Nephron (organoid): ENCODE measurements at regions not wholly inside any gene's neighbourhood (a gene's known extent, or its start where the extent isn't known, plus 50 kb on each side); places are given as distances from the start of the nearest gene placed in this dataset.

Experiments used
- H3K27ac Mint-ChIP-seq, 3 experiments: 2 replicates each; pipeline ENCODE4 v1.8.0; 2020; ENCODE audit warnings: mixed read lengths in 3 of 3, mild to moderate bottlenecking in 2 of 3, moderate library complexity in 1 of 3
- H3K27me3 Mint-ChIP-seq: 2 replicates; pipeline ENCODE4 v1.8.0; 2021; ENCODE audit warnings: low read depth, mild to moderate bottlenecking, moderate library complexity, mixed read lengths
- H3K36me3 Mint-ChIP-seq: 2 replicates; pipeline ENCODE4 v1.8.0; 2020; ENCODE audit warnings: low read depth, mixed read lengths
- H3K4me1 Mint-ChIP-seq: 2 replicates; pipeline ENCODE4 v1.8.0; 2020; ENCODE audit warnings: mixed read lengths
- H3K4me3 Mint-ChIP-seq, 3 experiments: 2 replicates each; pipeline ENCODE4 v1.8.0; 2020; ENCODE audit warnings: mild to moderate bottlenecking in 3 of 3, mixed read lengths in 3 of 3, moderate library complexity in 2 of 3
- H3K9me3 Mint-ChIP-seq: 2 replicates; pipeline ENCODE4 v1.8.0; 2020; ENCODE audit warnings: mixed read lengths
- CTCF ChIP-seq, 3 experiments: fragments of 200-600 bp; sonication (generic); IDR thresholded peaks; one replicate each; pipeline ENCODE4 v1.5.0; 2021; ENCODE audit warnings: antibody characterized with exemption in 3 of 3; ENCODE audit not compliant: unreplicated experiment in 3 of 3

- TF ChIP-seq CTCF (IDR thresholded peaks at IDR 0.05; ENCODE audit: unreplicated experiment in 3 of 3) = peak in 1 of 3 experiments; percentile 7
- Mint-ChIP-seq H3K4me1 (peaks cover 5% of the 10 kb centered on the region), H3K27me3 (peaks cover 62% of the 10 kb centered on the region), H3K4me3 (no peak overlapping the region), H3K36me3 (no peaks in the 10 kb centered on the region), H3K27ac (peak overlapping the region; percentile 19 to 88 (median 64)), H3K9me3 (peaks cover 19% of the 10 kb centered on the region)
These were observed 151.7 kb downstream of the SEC16B start for GRCh38 chr1:177817937-177818875.

- Mint-ChIP-seq H3K4me3 (no peak overlapping the region), H3K4me1 (peaks cover 15% of the 10 kb centered on the region), H3K27me3 (peaks cover 75% of the 10 kb centered on the region), H3K9me3 (peaks cover 23% of the 10 kb centered on the region), H3K36me3 (no peaks in the 10 kb centered on the region), H3K27ac (no peak overlapping the region)
- no peak for TF ChIP-seq CTCF (IDR thresholded peaks at IDR 0.05; ENCODE audit: unreplicated experiment in 3 of 3)
These were observed 157.2 kb downstream of the SEC16B start for GRCh38 chr1:177812650-177813049.

- Mint-ChIP-seq H3K9me3 (peaks cover 20% of the 10 kb centered on the region), H3K36me3 (no peaks in the 10 kb centered on the region), H3K4me3 (no peak overlapping the region), H3K27me3 (peaks cover 72% of the 10 kb centered on the region), H3K27ac (no peak overlapping the region), H3K4me1 (peaks cover 13% of the 10 kb centered on the region)
- no peak for TF ChIP-seq CTCF (IDR thresholded peaks at IDR 0.05; ENCODE audit: unreplicated experiment in 3 of 3)
These were observed 157.7 kb downstream of the SEC16B start for GRCh38 chr1:177812144-177812543.

- Mint-ChIP-seq H3K27me3 (peaks cover 66% of the 10 kb centered on the region), H3K36me3 (no peaks in the 10 kb centered on the region), H3K27ac (peak overlapping the region in 1 of 3 experiments; percentile 52), H3K9me3 (peaks cover 13% of the 10 kb centered on the region), H3K4me1 (peaks cover 13% of the 10 kb centered on the region), H3K4me3 (no peak overlapping the region)
- TF ChIP-seq CTCF (IDR thresholded peaks at IDR 0.05; ENCODE audit: unreplicated experiment in 3 of 3) = no peak
These were observed 158.4 kb downstream of the SEC16B start for GRCh38 chr1:177811429-177811828.

GRCh38 chr1:177809819-177810218, 160.0 kb downstream of the SEC16B start:
- no peak overlapping the region for H3K4me3 Mint-ChIP-seq
- H3K27me3 Mint-ChIP-seq = peaks cover 61% of the 10 kb centered on the region
- no peak for TF ChIP-seq CTCF (IDR thresholded peaks at IDR 0.05; ENCODE audit: unreplicated experiment in 3 of 3)
- no peak overlapping the region for H3K27ac Mint-ChIP-seq
- H3K36me3 Mint-ChIP-seq = peaks cover 6% of the 10 kb centered on the region
- peaks cover 18% of the 10 kb centered on the region for H3K9me3 Mint-ChIP-seq
- H3K4me1 Mint-ChIP-seq = peaks cover 13% of the 10 kb centered on the region

- Mint-ChIP-seq H3K4me1 (peaks cover 13% of the 10 kb centered on the region), H3K27me3 (peaks cover 38% of the 10 kb centered on the region), H3K36me3 (peaks cover 13% of the 10 kb centered on the region), H3K9me3 (peaks cover 27% of the 10 kb centered on the region), H3K4me3 (no peak overlapping the region), H3K27ac (no peak overlapping the region)
- no peak for TF ChIP-seq CTCF (IDR thresholded peaks at IDR 0.05; ENCODE audit: unreplicated experiment in 3 of 3)
These were observed 167.6 kb downstream of the SEC16B start for GRCh38 chr1:177802304-177802703.
